Coronary artery (tissue), 2 donors: ENCODE measurements at regions not wholly inside any gene's neighbourhood (a gene's known extent, or its start where the extent isn't known, plus 50 kb on each side); places are given as distances from the start of the nearest gene placed in this dataset.

Experiments used
- DNase-seq: peaks from one replicate; pipeline ENCODE4 v3.0.0-alpha.2; 2017; ENCODE audit warnings: low spot score
- H3K27ac ChIP-seq, 2 donors: fragments of 200-600 bp; sonication (generic); one replicate each; pipeline ENCODE4 v1.5.1; 2016 to 2019
- H3K4me3 ChIP-seq: fragments of 200-600 bp; sonication (generic); 2 replicates; pipeline ENCODE4 v1.5.1; 2016; ENCODE audit warnings: mild to moderate bottlenecking, moderate library complexity
- CTCF ChIP-seq: fragments of 200-600 bp; sonication (generic); IDR thresholded peaks from one replicate; pipeline ENCODE4 v1.5.1; 2019; ENCODE audit warnings: antibody characterized with exemption

GRCh38 chr2:103103678-103104077 lies 341.8 kb downstream of the TMEM182 start:
- TF ChIP-seq CTCF: no peak
- no peak overlapping the region for H3K4me3 ChIP-seq
- DNase-seq: no peak
- H3K27ac ChIP-seq: no peak overlapping the region

DNA sequence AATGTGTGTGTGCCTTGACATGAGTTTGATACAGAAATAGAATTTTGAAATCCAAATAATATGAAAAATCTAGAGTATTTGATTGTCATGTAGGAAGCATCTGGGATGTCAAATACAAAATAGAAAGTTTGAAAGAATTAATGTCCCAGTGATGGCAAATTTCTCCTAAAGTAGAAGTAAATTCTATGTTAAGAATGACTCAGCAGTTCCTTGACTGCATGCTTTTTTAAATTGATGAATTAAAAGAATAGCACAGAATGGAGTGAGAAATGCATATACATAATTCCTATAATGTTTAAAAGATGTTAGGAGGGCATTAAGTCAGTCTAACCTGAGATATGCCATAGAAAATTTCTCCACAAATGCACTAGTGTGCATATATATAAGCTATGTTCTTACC lies 357.5 kb downstream of the TMEM182 start:
- H3K27ac ChIP-seq: no peak overlapping the region
- no peak for DNase-seq
- H3K4me3 ChIP-seq: no peak overlapping the region
- TF ChIP-seq CTCF: no peak

- TF ChIP-seq CTCF: no peak
- Histone ChIP-seq H3K4me3 (no peak overlapping the region), H3K27ac (no peak overlapping the region)
- DNase-seq: no peak
Observed at GRCh38 chr2:103121106-103121505, 359.3 kb downstream of the TMEM182 start.

GRCh38 chr2:103123516-103123915 lies 361.7 kb downstream of the TMEM182 start:
- Histone ChIP-seq H3K4me3 (no peak overlapping the region), H3K27ac (no peak overlapping the region)
- DNase-seq: no peak
- no peak for TF ChIP-seq CTCF

DNA sequence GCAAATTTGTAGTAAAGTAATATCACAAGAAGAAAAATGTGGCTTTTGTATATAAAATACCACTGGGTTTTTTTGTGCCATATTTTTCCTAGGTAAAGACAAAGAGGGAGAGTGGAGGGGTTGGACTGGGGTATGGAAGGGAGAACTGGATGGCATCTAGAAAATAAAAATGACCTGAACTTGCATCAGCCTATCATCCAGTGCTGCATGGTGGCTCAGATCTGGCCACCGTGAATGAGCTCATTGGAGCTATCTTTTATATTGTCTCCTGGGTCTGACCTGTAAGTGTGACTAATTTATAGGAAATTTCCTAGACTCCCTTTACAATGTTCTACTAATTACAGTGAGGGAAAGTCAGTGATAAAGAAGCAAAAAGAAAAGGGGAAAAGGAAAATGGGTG lies 369.0 kb downstream of the TMEM182 start:
- Histone ChIP-seq H3K4me3 (no peak overlapping the region), H3K27ac (no peak overlapping the region)
- no peak for TF ChIP-seq CTCF
- DNase-seq: no peak

GRCh38 chr2:103132536-103133217 lies 370.8 kb downstream of the TMEM182 start:
- no peak for TF ChIP-seq CTCF
- no peak for DNase-seq

DNA sequence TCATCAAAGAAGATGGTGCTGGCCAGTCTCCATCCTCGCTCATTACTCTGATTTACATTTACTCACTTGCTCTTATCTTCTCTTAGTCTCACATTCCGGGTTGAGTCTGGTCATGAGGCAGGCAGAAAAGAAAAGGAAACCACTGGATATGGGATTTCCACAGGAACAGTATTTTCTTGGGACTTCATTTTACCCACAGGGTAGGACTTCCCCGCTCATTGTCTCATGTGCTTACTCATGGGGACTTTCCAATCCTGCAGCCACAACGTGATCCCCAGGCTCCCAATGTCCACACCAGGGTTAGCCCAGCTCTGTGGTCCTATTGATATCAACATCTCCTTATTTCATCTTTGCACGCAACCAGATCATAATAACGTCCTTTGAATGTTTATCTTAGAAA lies 373.8 kb downstream of the TMEM182 start:
- Histone ChIP-seq H3K27ac (no peak overlapping the region), H3K4me3 (no peak overlapping the region)
- no peak for TF ChIP-seq CTCF
- no peak for DNase-seq

More at GRCh38 chr2:103132536-103133217, 370.8 kb downstream of the TMEM182 start:
- H3K4me3 ChIP-seq: no peak overlapping the region
- H3K27ac ChIP-seq: no peak overlapping the region
